Activated T-cell treated with anti-CD3 and anti-CD28 coated beads, Interleukin-2, amount 50 U/mL, for 72 hours (primary cell): ENCODE measurements at regions not wholly inside any gene's neighbourhood (a gene's known extent, or its start where the extent isn't known, plus 50 kb on each side); places are given as distances from the start of the nearest gene placed in this dataset.

Experiments used
- ATAC-seq, 2 donors: fragments of 150-1000 bp; cut with Tn5 transposase; replicated peaks in 1 of 2; 2 replicates each; pipeline ENCODE4 v1.10.0; 2021; ENCODE audit warnings: moderate library complexity in 2 of 2, mild to moderate bottlenecking in 1 of 2
- DNase-seq, 2 donors: peaks; one replicate each; pipeline ENCODE4 v3.0.0; 2021 to 2022; ENCODE audit warnings: mixed read lengths in 1 of 2
- H3K27ac Mint-ChIP-seq: one replicate; pipeline ENCODE4 v1.8.0; 2022; ENCODE audit warnings: mild to moderate bottlenecking, moderate library complexity, mixed read lengths
- H3K27me3 Mint-ChIP-seq: one replicate; pipeline ENCODE4 v1.8.0; 2022; ENCODE audit warnings: low read depth, mixed read lengths
- H3K36me3 Mint-ChIP-seq, 2 donors: one replicate each; pipeline ENCODE4 v1.8.0; 2022; ENCODE audit warnings: mixed read lengths in 2 of 2, mild to moderate bottlenecking in 1 of 2; ENCODE audit not compliant: insufficient read depth in 2 of 2
- H3K4me1 Mint-ChIP-seq: one replicate; pipeline ENCODE4 v1.8.0; 2022; ENCODE audit warnings: low read depth, mixed read lengths
- H3K4me3 Mint-ChIP-seq, 2 donors: one replicate each; pipeline ENCODE4 v1.8.0; 2022; ENCODE audit warnings: mild to moderate bottlenecking in 2 of 2, mixed read lengths in 2 of 2, moderate library complexity in 2 of 2
- H3K9me3 Mint-ChIP-seq, 2 donors: one replicate each; pipeline ENCODE4 v1.8.0; 2022; ENCODE audit warnings: mixed read lengths in 2 of 2

- Mint-ChIP-seq H3K4me1 (peaks cover 29% of the 10 kb centered on the region), H3K27me3 (no peaks in the 10 kb centered on the region), H3K9me3 (peaks cover 0 to 5% of the 10 kb centered on the region in 2 donors), H3K27ac (no peak overlapping the region), H3K4me3 (no peak overlapping the region), H3K36me3 (peaks cover 4 to 10% of the 10 kb centered on the region in 2 donors)
- no peak for DNase-seq
- no peak for ATAC-seq
These were observed 92.3 kb upstream of the SLC38A2 start for GRCh38 chr12:46464863-46465262.

- Mint-ChIP-seq H3K9me3 (peaks cover 0 to 5% of the 10 kb centered on the region in 2 donors), H3K27ac (no peak overlapping the region), H3K36me3 (peaks cover 4 to 10% of the 10 kb centered on the region in 2 donors), H3K27me3 (no peaks in the 10 kb centered on the region), H3K4me3 (no peak overlapping the region), H3K4me1 (peaks cover 43% of the 10 kb centered on the region)
- DNase-seq (no peak), ATAC-seq (no peak)
These were observed 90.2 kb upstream of the SLC38A2 start for GRCh38 chr12:46462641-46463355.

GRCh38 chr12:46461907-46462640, 89.5 kb upstream of the SLC38A2 start:
- Mint-ChIP-seq H3K36me3 (peaks cover 4 to 10% of the 10 kb centered on the region in 2 donors), H3K27ac (no peak overlapping the region), H3K4me1 (peaks cover 45% of the 10 kb centered on the region), H3K9me3 (peaks cover 0 to 5% of the 10 kb centered on the region in 2 donors), H3K27me3 (no peaks in the 10 kb centered on the region), H3K4me3 (no peak overlapping the region)
- no peak for DNase-seq
- no peak for ATAC-seq

GRCh38 chr12:46461459-46461858, 88.9 kb upstream of the SLC38A2 start:
- Mint-ChIP-seq H3K4me3 (peak overlapping the region in 1 of 2 donors; percentile 1), H3K9me3 (peaks cover 0 to 5% of the 10 kb centered on the region in 2 donors), H3K27me3 (no peaks in the 10 kb centered on the region), H3K27ac (no peak overlapping the region), H3K36me3 (peaks cover 2 to 10% of the 10 kb centered on the region in 2 donors), H3K4me1 (peaks cover 49% of the 10 kb centered on the region)
- ATAC-seq, result no peak
- DNase-seq, result no peak

GRCh38 chr12:46460682-46461210, 88.2 kb upstream of the SLC38A2 start:
- peaks cover 1 to 10% of the 10 kb centered on the region in 2 donors for H3K36me3 Mint-ChIP-seq
- H3K27ac Mint-ChIP-seq, result peak overlapping the region; percentile 79
- ATAC-seq (peak; percentile 84), DNase-seq (peak in 1 of 2 donors; percentile 14)
- peaks cover 0 to 5% of the 10 kb centered on the region in 2 donors for H3K9me3 Mint-ChIP-seq
- peaks cover 56% of the 10 kb centered on the region for H3K4me1 Mint-ChIP-seq
- H3K4me3 Mint-ChIP-seq, result peak overlapping the region; percentile 79 to 88
- H3K27me3 Mint-ChIP-seq, result no peaks in the 10 kb centered on the region

- peaks cover 1 to 7% of the 10 kb centered on the region in 2 donors for H3K36me3 Mint-ChIP-seq
- peaks cover 63% of the 10 kb centered on the region for H3K4me1 Mint-ChIP-seq
- ATAC-seq (no peak), DNase-seq (no peak)
- H3K27me3 Mint-ChIP-seq, result no peaks in the 10 kb centered on the region
- H3K4me3 Mint-ChIP-seq, result peak overlapping the region; percentile 79 to 88
- peak overlapping the region; percentile 79 for H3K27ac Mint-ChIP-seq
- no peaks in the 10 kb centered on the region for H3K9me3 Mint-ChIP-seq
These were observed 87.4 kb upstream of the SLC38A2 start for GRCh38 chr12:46459861-46460545.

GRCh38 chr12:46459111-46459510, 86.5 kb upstream of the SLC38A2 start:
- peak; percentile 79 to 80 for ATAC-seq
- peak overlapping the region; percentile 97 for H3K27ac Mint-ChIP-seq
- H3K4me3 Mint-ChIP-seq, result peak overlapping the region; percentile 88 to 96
- H3K9me3 Mint-ChIP-seq, result no peaks in the 10 kb centered on the region
- H3K4me1 Mint-ChIP-seq, result peaks cover 69% of the 10 kb centered on the region
- peaks cover 0 to 1% of the 10 kb centered on the region in 2 donors for H3K36me3 Mint-ChIP-seq
- DNase-seq, result peak; percentile 51 to 57
- H3K27me3 Mint-ChIP-seq, result no peaks in the 10 kb centered on the region

- H3K27me3 Mint-ChIP-seq, result no peaks in the 10 kb centered on the region
- no peak for DNase-seq
- H3K4me3 Mint-ChIP-seq, result peak overlapping the region; percentile 88 to 96
- ATAC-seq, result peak; percentile 37
- peak overlapping the region; percentile 97 for H3K27ac Mint-ChIP-seq
- no peaks in the 10 kb centered on the region for H3K9me3 Mint-ChIP-seq
- no peaks in the 10 kb centered on the region for H3K36me3 Mint-ChIP-seq
- peaks cover 69% of the 10 kb centered on the region for H3K4me1 Mint-ChIP-seq
These were observed 86.0 kb upstream of the SLC38A2 start for GRCh38 chr12:46458500-46459102.

GRCh38 chr12:46457958-46458357, 85.4 kb upstream of the SLC38A2 start:
- Mint-ChIP-seq H3K4me1 (peaks cover 69% of the 10 kb centered on the region), H3K4me3 (no peak overlapping the region), H3K27me3 (no peaks in the 10 kb centered on the region), H3K9me3 (no peaks in the 10 kb centered on the region), H3K36me3 (no peaks in the 10 kb centered on the region), H3K27ac (peak overlapping the region; percentile 14)
- no peak for DNase-seq
- no peak for ATAC-seq

GRCh38 chr12:46456356-46457334, 84.1 kb upstream of the SLC38A2 start:
- H3K27ac Mint-ChIP-seq, result peak overlapping the region; percentile 18
- DNase-seq, result no peak
- peak overlapping the region; percentile 64 to 65 for H3K4me3 Mint-ChIP-seq
- ATAC-seq, result no peak
- H3K27me3 Mint-ChIP-seq, result no peaks in the 10 kb centered on the region
- H3K4me1 Mint-ChIP-seq, result peaks cover 75% of the 10 kb centered on the region
- no peaks in the 10 kb centered on the region for H3K36me3 Mint-ChIP-seq
- no peaks in the 10 kb centered on the region for H3K9me3 Mint-ChIP-seq

- peaks cover 0 to 1% of the 10 kb centered on the region in 2 donors for H3K9me3 Mint-ChIP-seq
- ATAC-seq (peak; percentile 35 to 53), DNase-seq (no peak)
- peak overlapping the region; percentile 18 for H3K27ac Mint-ChIP-seq
- peaks cover 75% of the 10 kb centered on the region for H3K4me1 Mint-ChIP-seq
- peak overlapping the region; percentile 64 to 65 for H3K4me3 Mint-ChIP-seq
- H3K27me3 Mint-ChIP-seq, result no peaks in the 10 kb centered on the region
- H3K36me3 Mint-ChIP-seq, result no peaks in the 10 kb centered on the region
These were observed 83.2 kb upstream of the SLC38A2 start for GRCh38 chr12:46455648-46456352.
